NOMO-1 treated with dmso at 0.1 percent for 144 hours (cell line): ENCODE measurements at regions not wholly inside any gene's neighbourhood (a gene's known extent, or its start where the extent isn't known, plus 50 kb on each side); places are given as distances from the start of the nearest gene placed in this dataset.
"Not testable (repeated sequence)": the region's sequence is repeated elsewhere in the genome, so short reads cannot be mapped to it uniquely, and the experiment has no call there.

ENCODE experiments used
- DNase-seq: peaks from one replicate; lab custom pipeline; 2025; ENCODE audit not compliant: unreplicated experiment; lab: John Stamatoyannopoulos, UW

DNA sequence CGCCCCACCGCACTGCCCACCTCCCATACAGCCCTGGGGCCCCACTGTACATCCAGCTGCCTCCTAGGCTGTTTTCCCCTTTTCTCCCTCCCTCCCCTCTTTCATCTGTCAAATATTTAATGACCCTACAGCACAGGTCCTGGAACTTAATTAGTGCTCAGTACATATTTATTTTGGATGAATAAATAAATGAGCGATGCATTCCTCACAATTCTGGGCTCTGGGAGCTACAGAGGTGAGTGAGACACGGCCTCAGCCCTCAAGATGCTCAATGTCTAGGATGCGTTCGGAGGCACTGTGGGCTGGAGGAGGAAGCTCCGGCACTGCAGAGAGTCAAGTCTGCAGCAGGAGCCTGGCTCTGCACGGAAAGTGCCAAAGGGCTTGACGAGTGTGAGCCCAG lies 175.0 kb downstream of the FAM43A start:
- no peak for DNase-seq

DNA sequence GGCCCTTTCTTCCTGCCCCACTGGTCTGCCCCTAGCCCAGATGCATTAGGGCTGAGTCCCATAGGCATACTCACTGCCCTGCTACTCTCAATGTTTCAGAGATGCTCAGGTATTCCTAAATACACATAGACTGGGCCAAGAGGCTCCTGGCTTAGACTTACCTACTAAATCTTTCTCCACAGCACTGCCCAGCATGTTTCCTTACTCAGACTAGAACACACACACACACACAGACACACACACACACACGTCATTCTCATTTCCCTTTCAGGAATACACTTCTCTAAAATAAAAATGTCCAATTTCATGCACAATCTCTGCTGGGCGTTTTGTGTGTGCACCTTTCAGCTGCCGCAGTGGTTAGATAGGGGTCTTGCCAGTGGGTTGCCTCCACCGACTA lies 175.7 kb downstream of the FAM43A start:
- DNase-seq, result peak; percentile 29

DNA sequence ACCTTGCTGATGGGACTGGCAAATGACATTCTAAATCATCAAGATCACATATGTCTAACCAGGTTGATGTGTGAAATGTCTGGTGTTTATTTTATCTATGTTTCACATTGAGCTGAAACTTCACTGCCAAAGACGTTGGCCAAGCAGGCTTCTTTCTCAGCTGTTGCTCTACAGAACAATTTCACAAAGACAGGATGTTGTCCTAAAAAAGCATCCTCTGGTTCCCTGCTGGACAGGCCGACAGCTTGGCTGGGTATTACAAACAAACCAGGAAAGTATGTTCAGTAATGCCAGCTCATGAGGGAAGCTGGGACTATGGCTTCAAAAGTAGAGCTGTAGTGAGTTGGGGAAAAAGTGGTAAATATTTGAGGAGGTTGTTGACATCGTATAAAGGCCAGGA lies 179.4 kb downstream of the FAM43A start:
- no peak for DNase-seq

DNA sequence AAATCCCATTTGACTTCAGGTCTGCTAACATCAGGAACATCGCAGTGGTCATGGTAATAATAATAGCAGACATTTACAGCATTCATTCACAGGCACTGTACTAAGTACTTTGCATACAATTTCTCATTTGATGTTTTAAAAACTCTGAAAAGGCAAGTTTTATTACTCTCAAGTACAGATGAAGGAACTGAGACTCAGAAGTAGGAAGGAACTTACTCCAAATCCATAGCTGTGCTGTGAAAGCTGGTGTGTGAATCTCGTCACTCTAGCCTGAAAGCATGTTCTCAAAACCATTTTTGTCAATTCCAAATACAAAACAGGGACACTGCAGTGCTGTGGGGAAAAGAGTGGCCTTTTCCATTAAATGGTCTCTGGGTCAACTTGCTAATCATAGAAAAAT lies 179.9 kb downstream of the FAM43A start:
- peak; percentile 3 for DNase-seq

GRCh38 chr3:194866236-194866635 lies 180.6 kb downstream of the FAM43A start:
- peak; percentile 45 for DNase-seq

GRCh38 chr3:194867270-194867983 lies 181.7 kb downstream of the FAM43A start:
- no peak for DNase-seq

DNA sequence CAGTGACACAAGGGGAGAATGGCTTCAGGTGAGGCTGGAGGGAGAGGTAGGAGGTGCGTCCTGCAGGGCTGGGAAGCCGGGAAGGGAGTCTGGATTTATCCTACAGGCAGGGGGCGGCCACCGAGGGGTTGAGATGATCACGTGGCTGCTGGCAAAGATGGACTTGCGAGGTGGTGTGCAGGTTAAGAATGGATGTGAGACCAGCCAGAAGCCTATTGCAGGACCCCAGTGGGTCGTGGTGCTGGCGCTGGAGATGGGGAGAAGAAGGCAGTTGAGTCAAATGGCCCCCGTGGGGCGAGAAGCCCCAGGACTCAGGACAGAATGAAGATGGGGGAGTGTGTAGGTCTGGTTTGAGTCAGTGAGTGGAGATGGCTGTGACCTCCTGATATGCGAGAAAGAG lies 183.1 kb downstream of the FAM43A start:
- DNase-seq, result no peak

DNA sequence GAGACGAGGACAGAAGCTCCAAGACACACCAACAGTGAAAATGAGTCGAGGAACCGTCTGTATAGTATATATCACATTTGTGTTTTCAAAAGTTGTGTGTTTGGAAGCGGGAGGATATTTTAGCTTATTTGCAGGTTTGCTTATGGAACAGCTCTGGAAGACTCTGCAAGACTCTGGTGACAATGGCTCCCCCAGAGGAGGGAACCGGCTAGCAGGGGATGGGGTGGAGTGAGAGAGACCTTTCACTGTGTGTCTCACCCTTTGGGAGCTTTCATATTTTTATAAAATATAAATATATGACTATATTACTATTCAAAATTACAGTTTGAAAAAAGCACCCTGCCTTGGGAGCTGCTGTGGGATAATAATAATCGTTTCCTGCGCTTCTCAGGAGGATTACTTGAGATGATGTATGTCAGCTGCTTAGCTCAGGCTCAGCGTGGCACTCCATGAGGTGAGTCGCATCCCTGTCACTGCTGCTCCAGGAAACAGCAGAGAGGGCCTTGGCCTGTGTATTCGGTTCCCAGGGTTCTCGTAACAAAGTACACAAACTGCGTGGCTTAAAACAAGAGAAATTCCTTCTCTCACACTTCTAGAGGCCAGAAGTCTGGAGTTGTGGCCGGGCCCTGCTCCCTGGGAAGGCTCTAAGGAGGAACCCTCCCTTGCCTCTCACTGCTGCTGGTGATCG lies 183.9 kb downstream of the FAM43A start:
- no peak for DNase-seq

DNA sequence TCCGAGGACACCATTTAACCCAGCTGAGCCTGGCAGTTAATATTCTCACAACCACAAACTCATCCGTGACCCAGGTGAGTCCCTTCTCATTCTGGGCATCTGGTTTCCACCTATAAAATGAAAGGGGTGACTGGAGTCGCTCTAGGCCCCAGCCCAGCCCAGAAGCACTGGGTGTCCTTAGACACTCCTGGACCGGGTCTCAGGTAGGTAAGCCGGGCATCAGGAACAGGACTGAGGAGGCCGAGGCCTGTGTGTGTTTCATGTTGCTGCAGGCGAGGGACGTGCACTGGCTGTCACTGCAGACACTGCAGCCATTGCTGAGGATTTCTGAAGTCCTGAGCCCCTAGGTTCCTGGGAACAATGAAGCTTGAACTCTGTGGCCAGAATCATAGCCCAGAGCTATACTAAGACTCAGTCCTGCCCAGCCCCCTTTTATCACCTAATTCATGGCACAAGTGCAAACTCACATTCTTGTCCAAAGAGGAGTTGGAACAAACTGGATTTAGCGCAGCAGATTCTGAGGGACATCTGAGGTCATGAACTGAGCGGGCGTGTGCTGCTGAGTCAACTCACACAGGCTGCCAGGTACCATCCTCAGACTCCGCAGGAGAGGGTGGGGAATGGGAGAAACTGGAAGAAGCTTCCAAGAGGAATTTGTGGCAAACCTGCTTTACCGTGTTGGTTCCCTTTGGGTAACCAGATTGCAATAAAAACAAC lies 184.9 kb downstream of the FAM43A start:
- no peak for DNase-seq

DNA sequence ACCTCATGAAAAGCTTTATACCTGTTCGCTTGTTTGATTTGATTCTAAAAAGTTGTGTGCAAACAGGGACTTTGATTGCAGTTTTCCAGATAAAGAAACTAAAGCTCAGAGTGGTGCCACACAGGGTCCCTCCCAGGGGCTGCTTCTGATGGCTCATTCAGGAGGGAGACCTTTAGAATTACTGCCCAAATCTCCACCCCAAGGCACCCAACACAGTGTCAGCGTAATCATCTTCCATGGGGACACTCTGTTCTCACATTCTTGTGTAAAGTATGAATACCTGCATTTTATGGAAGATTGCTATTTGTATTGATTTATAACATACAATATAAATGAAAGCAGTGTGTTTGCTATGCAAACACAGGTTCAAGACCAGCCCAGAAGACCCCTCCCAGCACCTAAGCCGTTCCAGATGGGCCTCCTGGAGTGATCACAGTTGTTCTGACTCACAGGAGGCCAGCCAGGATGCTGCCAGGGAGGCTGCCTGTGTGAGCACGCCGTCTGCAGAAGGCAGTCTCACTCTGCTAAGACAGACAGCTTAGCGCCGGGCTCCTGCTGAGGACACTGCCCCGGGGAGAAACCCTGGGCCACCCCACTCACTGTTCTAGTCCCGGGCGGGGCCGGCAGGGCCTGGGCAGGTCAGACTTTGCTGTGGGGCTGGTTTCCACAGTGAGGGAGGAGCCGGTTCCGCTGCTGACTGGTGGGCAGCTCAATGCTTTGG lies 185.6 kb downstream of the FAM43A start:
- peak; percentile 57 for DNase-seq

DNA sequence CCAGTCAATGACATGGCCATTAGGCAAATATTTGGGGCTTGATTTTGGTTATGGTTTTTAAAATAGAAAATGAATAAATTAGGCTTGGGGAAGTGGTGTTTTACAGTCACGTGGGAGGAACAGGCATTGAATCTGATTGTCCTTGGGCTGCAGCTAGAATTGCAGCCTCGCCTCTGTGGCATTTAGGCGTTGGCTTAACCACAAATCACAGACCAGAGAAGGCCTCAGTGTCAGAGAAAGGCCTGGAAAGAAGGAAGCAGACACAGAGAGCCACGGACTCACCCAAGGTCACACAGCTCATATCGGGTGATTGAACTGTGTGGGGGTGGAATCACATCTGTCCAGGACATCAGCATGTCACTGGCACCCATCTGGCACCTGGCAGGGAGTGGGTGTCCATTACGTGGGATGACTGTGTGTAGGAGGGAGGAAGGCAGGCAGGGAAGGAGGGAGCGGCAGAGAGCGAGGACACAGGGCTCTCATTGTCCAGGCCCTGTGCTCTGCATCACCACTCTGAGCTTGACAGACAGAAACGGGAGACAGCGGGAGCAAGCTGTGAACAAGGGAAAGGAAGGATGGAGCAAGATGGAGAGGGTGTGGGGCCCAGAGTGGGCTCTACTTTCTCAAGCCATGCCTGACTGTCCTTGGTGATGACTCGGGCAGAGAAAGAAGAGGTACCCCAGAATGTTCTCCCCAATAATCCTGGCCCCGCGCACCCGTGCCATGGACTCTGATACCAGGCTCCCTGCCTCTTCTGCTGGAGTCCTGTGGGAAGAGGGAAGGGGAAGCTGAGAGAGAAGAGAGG lies 186.4 kb downstream of the FAM43A start:
- DNase-seq, result peak; percentile 67

DNA sequence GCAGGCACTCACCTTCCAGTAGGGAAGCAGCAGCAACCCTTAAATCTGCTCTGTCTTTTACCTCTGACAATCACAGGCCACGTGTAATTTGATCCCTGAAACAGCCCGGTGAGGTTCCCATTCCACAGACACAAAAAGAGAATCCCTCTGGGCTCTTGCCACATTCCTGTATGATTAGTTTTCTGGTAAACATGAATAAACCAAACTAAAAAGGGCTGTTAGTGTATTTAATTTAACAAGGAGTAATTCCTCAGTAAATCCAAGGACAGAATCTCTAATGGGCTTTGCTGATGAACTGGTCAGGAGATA lies 186.9 kb downstream of the FAM43A start:
- no peak for DNase-seq

- not testable (repeated sequence) for DNase-seq
These were observed 187.8 kb downstream of the FAM43A start for GRCh38 chr3:194873474-194873873.

DNA sequence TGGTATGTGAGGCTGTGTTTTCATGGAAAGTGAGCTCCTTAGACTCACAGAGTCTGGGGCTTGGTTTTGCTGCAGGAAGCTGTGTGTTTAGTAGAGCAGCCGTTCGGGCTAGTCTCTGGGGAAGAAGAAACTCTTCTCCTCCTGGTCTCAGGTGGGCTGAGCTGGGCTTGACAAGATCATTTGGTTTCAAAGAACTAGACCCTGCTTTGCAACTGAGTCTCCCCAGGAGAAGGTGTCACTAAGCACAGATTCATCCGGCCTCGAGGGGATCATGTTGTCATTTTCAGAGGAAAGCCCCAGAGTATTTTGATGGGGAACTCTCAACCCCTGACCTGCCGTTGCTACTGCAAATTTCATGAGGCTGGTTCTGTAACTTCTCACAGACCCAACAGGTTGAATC lies 188.5 kb downstream of the FAM43A start:
- no peak for DNase-seq

DNA sequence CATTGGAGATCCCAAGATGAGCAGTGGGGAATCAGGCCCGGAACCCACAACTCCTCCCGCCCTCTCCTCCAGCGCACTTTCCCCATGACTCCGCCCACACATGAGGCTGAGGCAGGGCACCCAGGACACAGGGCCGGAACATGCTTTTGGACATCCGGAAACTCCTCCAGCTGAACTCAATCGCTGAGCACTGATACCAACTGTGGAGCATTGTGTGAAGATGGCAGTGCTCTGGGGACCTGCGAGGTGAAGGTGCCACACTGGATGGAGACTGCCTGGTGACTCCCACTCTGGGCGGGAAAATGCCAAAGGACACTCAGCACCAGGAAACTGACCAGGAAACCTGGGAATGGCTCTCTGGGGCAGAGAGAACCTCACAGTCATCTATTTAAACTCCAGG lies 189.1 kb downstream of the FAM43A start:
- DNase-seq, result no peak

DNA sequence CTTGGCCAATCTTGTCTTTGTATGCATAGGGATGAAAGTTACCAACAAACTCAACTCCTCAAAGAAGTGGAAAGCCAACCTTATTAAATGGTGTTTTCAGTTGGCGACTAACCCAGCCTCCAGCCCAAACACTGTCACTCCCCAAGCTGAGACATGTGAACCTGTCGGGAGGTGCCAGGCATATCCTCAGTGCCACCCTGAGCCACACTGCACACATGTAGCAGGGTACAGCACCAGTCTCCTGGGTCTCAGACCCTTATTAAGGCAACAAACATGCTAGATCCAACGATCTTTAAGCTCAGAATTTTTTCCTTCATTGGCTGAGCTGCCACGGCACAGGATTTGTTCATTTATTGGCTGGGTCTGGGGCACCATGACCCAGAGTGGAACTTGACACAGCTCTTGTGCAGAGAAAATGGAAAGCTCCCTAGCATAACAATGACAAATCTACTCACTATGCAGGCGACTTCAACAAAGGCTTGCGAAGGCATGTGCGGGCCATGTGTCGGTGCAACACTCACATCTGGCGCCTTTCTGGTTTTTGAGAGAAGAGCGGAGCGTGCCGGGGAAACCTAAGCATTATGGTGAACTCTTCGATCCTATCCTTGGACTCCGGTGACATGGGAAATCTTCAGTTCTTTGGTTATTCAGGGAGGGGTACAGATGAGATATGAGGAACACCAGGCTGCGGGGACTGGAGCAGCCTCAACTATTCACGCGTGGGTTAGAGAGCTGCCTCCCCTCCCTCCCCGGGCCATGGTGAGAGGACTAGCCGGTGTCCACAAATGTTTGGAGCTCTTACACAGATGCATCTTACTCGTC lies 190.1 kb downstream of the FAM43A start:
- DNase-seq, result no peak

DNA sequence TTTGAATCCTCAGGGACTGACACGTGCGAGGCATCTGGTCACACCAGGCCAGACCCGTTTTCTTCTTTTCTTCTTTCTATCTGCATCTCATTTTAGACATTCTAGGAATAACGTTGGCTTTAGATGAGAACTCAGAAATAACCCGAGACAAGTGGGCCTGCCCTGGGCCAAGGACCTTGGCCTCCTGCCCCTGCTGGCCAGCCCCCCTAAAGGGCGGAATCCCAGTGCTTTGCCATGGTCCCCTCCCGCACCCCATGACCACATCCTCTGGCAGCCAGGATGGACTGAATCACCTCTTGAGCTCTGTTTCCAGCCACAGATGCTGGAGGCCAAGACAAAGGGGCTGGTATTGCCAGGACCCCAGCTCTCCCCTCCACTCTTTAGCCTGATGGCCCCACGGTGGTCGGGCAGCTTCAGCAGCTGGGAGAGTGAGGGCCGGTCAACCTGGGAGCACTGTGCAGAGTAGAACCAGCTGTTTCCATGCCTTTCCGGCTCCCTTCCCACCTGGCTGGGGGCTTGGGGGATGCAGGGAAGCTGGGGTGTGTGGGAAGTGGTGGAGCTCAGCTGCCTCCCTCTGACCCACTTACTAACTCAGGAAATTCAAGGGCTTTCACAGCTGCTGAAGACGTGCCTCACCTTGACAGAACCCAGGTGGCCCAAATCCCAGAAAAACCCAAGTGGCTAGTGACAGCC lies 190.9 kb downstream of the FAM43A start:
- no peak for DNase-seq

DNA sequence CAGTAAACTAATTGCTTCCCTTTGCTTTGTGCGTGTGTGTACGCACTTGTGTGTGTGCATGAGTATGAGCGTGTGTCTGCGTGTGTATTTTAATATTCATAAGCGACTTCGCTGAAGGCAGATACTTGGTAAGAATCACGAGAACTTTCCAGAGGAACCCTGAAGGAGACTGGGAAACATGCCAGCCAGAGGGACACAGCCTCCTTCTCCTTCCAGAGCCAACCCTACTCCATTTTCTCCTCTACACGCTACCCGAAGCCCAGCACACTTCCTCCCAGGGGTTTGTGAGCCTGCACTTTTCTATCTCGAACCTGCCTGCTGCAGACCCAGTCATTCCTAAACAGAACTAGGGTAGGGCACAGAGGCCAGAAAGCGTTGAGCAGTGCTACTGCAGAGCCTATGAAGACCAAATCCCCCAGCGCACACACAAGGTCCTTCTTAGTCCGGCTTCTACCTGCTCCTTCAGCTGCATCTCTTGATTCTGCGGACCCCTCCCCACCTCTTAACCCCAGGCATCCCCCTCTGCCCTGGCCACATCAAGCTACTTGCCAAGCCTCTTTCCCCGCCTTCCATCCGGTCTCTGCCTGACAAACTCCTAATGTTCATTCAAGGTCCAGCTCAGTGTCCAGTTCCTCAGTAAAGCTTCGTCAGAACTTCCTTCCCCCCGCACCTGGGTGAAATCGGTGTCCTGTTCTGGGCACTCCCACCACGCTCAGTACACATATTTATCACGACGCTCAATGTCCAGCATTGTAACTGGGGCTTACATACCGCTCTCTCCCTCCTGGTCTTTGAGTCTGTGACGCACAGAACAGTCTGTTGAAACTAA lies 191.8 kb downstream of the FAM43A start:
- no peak for DNase-seq
